GM21528 (cell line): ENCODE measurements at regions not wholly inside any gene's neighbourhood (a gene's known extent, or its start where the extent isn't known, plus 50 kb on each side); places are given as distances from the start of the nearest gene placed in this dataset.

ENCODE experiments used
- ATAC-seq: cut with Tn5 transposase; IDR thresholded peaks from one replicate; pipeline ENCODE4 v1.9.1; 2021; ENCODE audit warnings: mild to moderate bottlenecking, moderate library complexity; ENCODE audit not compliant: unreplicated experiment, low FRiP score

GRCh38 chr11:127226380-127226779 lies 225.8 kb upstream of the KIRREL3 start:
- no peak for ATAC-seq

GRCh38 chr11:127225619-127226018 lies 225.0 kb upstream of the KIRREL3 start:
- ATAC-seq = no peak

- no peak for ATAC-seq
Measured at GRCh38 chr11:127224276-127224675, 223.7 kb upstream of the KIRREL3 start.

- no peak for ATAC-seq
Measured at GRCh38 chr11:127223633-127224032, 223.1 kb upstream of the KIRREL3 start.

- no peak for ATAC-seq
Measured at GRCh38 chr11:127223026-127223425, 222.5 kb upstream of the KIRREL3 start.

GRCh38 chr11:127219704-127220103 lies 219.1 kb upstream of the KIRREL3 start:
- ATAC-seq = no peak

GRCh38 chr11:127218275-127218608 lies 217.7 kb upstream of the KIRREL3 start:
- ATAC-seq = no peak

GRCh38 chr11:127217452-127218274 lies 217.1 kb upstream of the KIRREL3 start:
- no peak for ATAC-seq

- no peak for ATAC-seq
Measured at GRCh38 chr11:127205688-127206217, 205.2 kb upstream of the KIRREL3 start.

GRCh38 chr11:127203490-127203889 lies 202.9 kb upstream of the KIRREL3 start:
- ATAC-seq = no peak

GRCh38 chr11:127202105-127202504 lies 201.5 kb upstream of the KIRREL3 start:
- ATAC-seq = no peak

- no peak for ATAC-seq
Measured at GRCh38 chr11:127199306-127199801, 198.8 kb upstream of the KIRREL3 start.

- ATAC-seq = no peak
Measured at GRCh38 chr11:127195501-127196120, 195.0 kb upstream of the KIRREL3 start.

GRCh38 chr11:127194521-127194920 lies 194.0 kb upstream of the KIRREL3 start:
- no peak for ATAC-seq

GRCh38 chr11:127193950-127194349 lies 193.4 kb upstream of the KIRREL3 start:
- ATAC-seq = no peak

- ATAC-seq = no peak
Measured at GRCh38 chr11:127191689-127192088, 191.1 kb upstream of the KIRREL3 start.

GRCh38 chr11:127191261-127191660 lies 190.7 kb upstream of the KIRREL3 start:
- ATAC-seq = no peak

GRCh38 chr11:127182586-127183203 lies 182.1 kb upstream of the KIRREL3 start:
- no peak for ATAC-seq

- ATAC-seq = no peak
Measured at GRCh38 chr11:127157225-127157624, 156.7 kb upstream of the KIRREL3 start.

- no peak for ATAC-seq
Measured at GRCh38 chr11:127149410-127149809, 148.8 kb upstream of the KIRREL3 start.

- no peak for ATAC-seq
Measured at GRCh38 chr11:127143251-127143650, 142.7 kb upstream of the KIRREL3 start.
